Progenitor cell of endocrine pancreas (in vitro differentiated cells): ENCODE measurements at regions not wholly inside any gene's neighbourhood (a gene's known extent, or its start where the extent isn't known, plus 50 kb on each side); places are given as distances from the start of the nearest gene placed in this dataset.

Experiments
- DNase-seq: peaks from one replicate; pipeline ENCODE4 v3.0.0; 2021; ENCODE audit warnings: low spot score; ENCODE audit not compliant: unreplicated experiment
- H3K27ac Mint-ChIP-seq: 2 replicates; pipeline ENCODE4 v1.8.0; 2021; ENCODE audit warnings: mild to moderate bottlenecking, moderate library complexity, mixed read lengths
- H3K27me3 Mint-ChIP-seq: 2 replicates; pipeline ENCODE4 v1.8.0; 2021; ENCODE audit warnings: mixed read lengths
- H3K36me3 Mint-ChIP-seq: 2 replicates; pipeline ENCODE4 v1.8.0; 2022; ENCODE audit warnings: mixed read lengths; ENCODE audit not compliant: insufficient read depth
- H3K4me1 Mint-ChIP-seq: 2 replicates; pipeline ENCODE4 v1.8.0; 2021; ENCODE audit warnings: low read depth, mixed read lengths
- H3K4me3 Mint-ChIP-seq: 2 replicates; pipeline ENCODE4 v1.8.0; 2021; ENCODE audit warnings: low read depth, mild to moderate bottlenecking, moderate library complexity, mixed read lengths
- H3K9me3 Mint-ChIP-seq: 2 replicates; pipeline ENCODE4 v1.8.0; 2021; ENCODE audit warnings: low read depth, mixed read lengths
- CTCF ChIP-seq: fragments of 200-600 bp; sonication (generic); IDR thresholded peaks from one replicate; pipeline ENCODE4 v1.5.0; 2021; ENCODE audit warnings: antibody characterized with exemption, mild to moderate bottlenecking; ENCODE audit not compliant: unreplicated experiment

- TF ChIP-seq CTCF = no peak
- H3K36me3 Mint-ChIP-seq = no peaks in the 10 kb centered on the region
- peaks cover 14% of the 10 kb centered on the region for H3K27me3 Mint-ChIP-seq
- H3K27ac Mint-ChIP-seq = no peak overlapping the region
- peaks cover 26% of the 10 kb centered on the region for H3K4me1 Mint-ChIP-seq
- no peak overlapping the region for H3K4me3 Mint-ChIP-seq
- H3K9me3 Mint-ChIP-seq = no peaks in the 10 kb centered on the region
- no peak for DNase-seq
Measured at GRCh38 chr2:236988690-236989624, 96.7 kb upstream of the COPS8 start.

GRCh38 chr2:236990552-236990951 lies 95.1 kb upstream of the COPS8 start:
- Mint-ChIP-seq H3K4me1 (peaks cover 29% of the 10 kb centered on the region), H3K27me3 (peaks cover 20% of the 10 kb centered on the region), H3K9me3 (no peaks in the 10 kb centered on the region), H3K4me3 (no peak overlapping the region), H3K36me3 (no peaks in the 10 kb centered on the region), H3K27ac (no peak overlapping the region)
- DNase-seq = no peak
- no peak for TF ChIP-seq CTCF

- Mint-ChIP-seq H3K27me3 (peaks cover 20% of the 10 kb centered on the region), H3K27ac (no peak overlapping the region), H3K4me3 (no peak overlapping the region), H3K9me3 (no peaks in the 10 kb centered on the region), H3K36me3 (no peaks in the 10 kb centered on the region), H3K4me1 (peaks cover 32% of the 10 kb centered on the region)
- DNase-seq = no peak
- TF ChIP-seq CTCF = no peak
Measured at GRCh38 chr2:236991874-236992273, 93.8 kb upstream of the COPS8 start.

- no peak for DNase-seq
- peaks cover 38% of the 10 kb centered on the region for H3K4me1 Mint-ChIP-seq
- peaks cover 19% of the 10 kb centered on the region for H3K27me3 Mint-ChIP-seq
- no peaks in the 10 kb centered on the region for H3K9me3 Mint-ChIP-seq
- no peak for TF ChIP-seq CTCF
- H3K36me3 Mint-ChIP-seq = no peaks in the 10 kb centered on the region
- no peak overlapping the region for H3K27ac Mint-ChIP-seq
- H3K4me3 Mint-ChIP-seq = no peak overlapping the region
Measured at GRCh38 chr2:236993286-236993685, 92.4 kb upstream of the COPS8 start.

GRCh38 chr2:236994361-236994760 lies 91.3 kb upstream of the COPS8 start:
- H3K4me3 Mint-ChIP-seq = no peak overlapping the region
- TF ChIP-seq CTCF = no peak
- H3K4me1 Mint-ChIP-seq = peaks cover 36% of the 10 kb centered on the region
- no peaks in the 10 kb centered on the region for H3K9me3 Mint-ChIP-seq
- no peak overlapping the region for H3K27ac Mint-ChIP-seq
- DNase-seq = no peak
- H3K27me3 Mint-ChIP-seq = peaks cover 17% of the 10 kb centered on the region
- H3K36me3 Mint-ChIP-seq = no peaks in the 10 kb centered on the region
